Suprapubic skin (tissue), 4 donors: ENCODE measurements at regions not wholly inside any gene's neighbourhood (a gene's known extent, or its start where the extent isn't known, plus 50 kb on each side); places are given as distances from the start of the nearest gene placed in this dataset.

ENCODE experiments used
- DNase-seq, 2 donors: peaks; one replicate each; pipeline ENCODE4 v3.0.0-alpha.2; 2019; ENCODE audit warnings: low spot score in 2 of 2
- H3K27ac ChIP-seq: fragments of 200-600 bp; sonication (generic); one replicate; pipeline ENCODE4 v1.5.1; 2019
- H3K27me3 ChIP-seq: fragments of 200-600 bp; sonication (generic); one replicate; pipeline ENCODE4 v1.5.1; 2019
- H3K36me3 ChIP-seq: fragments of 200-600 bp; sonication (generic); one replicate; pipeline ENCODE4 v1.5.1; 2019
- H3K4me1 ChIP-seq: fragments of 200-600 bp; sonication (generic); one replicate; pipeline ENCODE4 v1.5.1; 2019
- H3K4me3 ChIP-seq: fragments of 200-600 bp; sonication (generic); one replicate; pipeline ENCODE4 v1.5.1; 2019; ENCODE audit warnings: mild to moderate bottlenecking
- H3K9me3 ChIP-seq: fragments of 200-600 bp; sonication (generic); one replicate; pipeline ENCODE4 v1.5.1; 2019
- CTCF ChIP-seq, 2 donors: fragments of 200-600 bp in 1 of 2; fragments of 450-650 bp in 1 of 2; sonication (generic) in 1 of 2; IDR thresholded peaks; one replicate each; pipeline ENCODE4 v1.5.1; 2016 to 2019; ENCODE audit warnings: antibody characterized with exemption in 2 of 2, mild to moderate bottlenecking in 1 of 2, moderate library complexity in 1 of 2
- EP300 ChIP-seq: sonication (generic); formaldehyde crosslinking; IDR thresholded peaks from one replicate; pipeline ENCODE4 v1.6.1; 2017; ENCODE audit warnings: antibody characterized with exemption
- POLR2A ChIP-seq, 2 donors: fragments of 450-650 bp; IDR thresholded peaks; one replicate each; pipeline ENCODE4 v1.6.1; 2017; ENCODE audit warnings: antibody characterized with exemption in 2 of 2, mild to moderate bottlenecking in 2 of 2, moderate library complexity in 2 of 2
- POLR2AphosphoS5 ChIP-seq, 3 donors: sonication (generic); formaldehyde crosslinking; IDR thresholded peaks; one replicate each; pipeline ENCODE4 v1.6.1; 2017; ENCODE audit warnings: antibody characterized with exemption in 3 of 3
- WGBS: methylation state at CpG from one replicate; pipeline ENCODE4 v1.1.5; 2018; 5-methylcytosine and 5-hydroxymethylcytosine counted together

- H3K4me3 ChIP-seq: no peak overlapping the region
- WGBS: 57% methylated on average over 6 of the region's 6 CpGs
- no peaks in the 10 kb centered on the region for H3K27me3 ChIP-seq
- no peak overlapping the region for H3K27ac ChIP-seq
- no peak for DNase-seq
- no peaks in the 10 kb centered on the region for H3K9me3 ChIP-seq
- H3K36me3 ChIP-seq: no peaks in the 10 kb centered on the region
- peak in 1 of 2 donors; percentile 23 for TF ChIP-seq CTCF (IDR thresholded peaks at IDR 0.05)
- TF ChIP-seq POLR2A (IDR thresholded peaks at IDR 0.05): no peak
- no peaks in the 10 kb centered on the region for H3K4me1 ChIP-seq
Measured at GRCh38 chr2:228657807-228658402, 476.4 kb upstream of the SPHKAP start.

- Histone ChIP-seq H3K4me3 (no peak overlapping the region), H3K27me3 (no peaks in the 10 kb centered on the region), H3K36me3 (no peaks in the 10 kb centered on the region), H3K27ac (no peak overlapping the region), H3K9me3 (no peaks in the 10 kb centered on the region), H3K4me1 (no peaks in the 10 kb centered on the region)
- TF ChIP-seq CTCF (IDR thresholded peaks at IDR 0.05) (no peak), POLR2AphosphoS5 (IDR thresholded peaks at IDR 0.05) (no peak), POLR2A (IDR thresholded peaks at IDR 0.05) (no peak), EP300 (no peak)
- 86% methylated on average over 2 of the region's 2 CpGs for WGBS
- no peak for DNase-seq
Measured at GRCh38 chr2:228655331-228655730, 473.8 kb upstream of the SPHKAP start.

GRCh38 chr2:228654707-228655106 lies 473.2 kb upstream of the SPHKAP start:
- H3K9me3 ChIP-seq: no peaks in the 10 kb centered on the region
- no peaks in the 10 kb centered on the region for H3K4me1 ChIP-seq
- no peak for DNase-seq
- H3K27ac ChIP-seq: no peak overlapping the region
- 83% methylated on average over 2 of the region's 2 CpGs for WGBS
- H3K27me3 ChIP-seq: no peaks in the 10 kb centered on the region
- no peak overlapping the region for H3K4me3 ChIP-seq
- H3K36me3 ChIP-seq: no peaks in the 10 kb centered on the region
- no peak for TF ChIP-seq EP300
- no peak for TF ChIP-seq POLR2AphosphoS5 (IDR thresholded peaks at IDR 0.05)
- TF ChIP-seq POLR2A (IDR thresholded peaks at IDR 0.05): no peak
- no peak for TF ChIP-seq CTCF (IDR thresholded peaks at IDR 0.05)

- no peak overlapping the region for H3K4me3 ChIP-seq
- WGBS: 83% methylated on average over 4 of the region's 4 CpGs
- no peak overlapping the region for H3K27ac ChIP-seq
- H3K4me1 ChIP-seq: no peaks in the 10 kb centered on the region
- H3K27me3 ChIP-seq: no peaks in the 10 kb centered on the region
- no peak for TF ChIP-seq EP300
- no peak for TF ChIP-seq POLR2A (IDR thresholded peaks at IDR 0.05)
- TF ChIP-seq CTCF (IDR thresholded peaks at IDR 0.05): no peak
- no peak for TF ChIP-seq POLR2AphosphoS5 (IDR thresholded peaks at IDR 0.05)
- no peaks in the 10 kb centered on the region for H3K36me3 ChIP-seq
- DNase-seq: no peak
- no peaks in the 10 kb centered on the region for H3K9me3 ChIP-seq
Measured at GRCh38 chr2:228653884-228654283, 472.4 kb upstream of the SPHKAP start.

DNA sequence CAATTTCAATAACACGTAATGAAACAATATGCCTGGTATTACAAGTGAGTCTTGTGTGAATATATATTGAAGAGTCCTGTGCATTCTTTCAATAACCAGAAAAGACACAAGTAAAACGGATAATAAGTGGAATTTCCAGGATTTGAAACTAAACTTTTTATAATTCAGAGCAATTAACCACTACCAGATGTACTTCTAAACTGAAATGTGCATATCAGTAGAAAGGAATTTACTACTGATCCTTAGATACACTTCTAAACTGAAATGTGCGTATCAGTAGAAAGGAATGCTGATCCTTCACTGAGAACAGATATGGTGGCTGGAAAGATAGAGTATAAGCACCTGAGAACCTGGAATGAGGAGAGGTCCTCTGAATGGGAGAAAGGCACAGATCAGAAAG lies 470.9 kb upstream of the SPHKAP start:
- Histone ChIP-seq H3K27me3 (no peaks in the 10 kb centered on the region), H3K36me3 (no peaks in the 10 kb centered on the region), H3K4me1 (no peaks in the 10 kb centered on the region), H3K9me3 (no peaks in the 10 kb centered on the region), H3K27ac (no peak overlapping the region), H3K4me3 (no peak overlapping the region)
- TF ChIP-seq CTCF (IDR thresholded peaks at IDR 0.05): no peak
- TF ChIP-seq EP300: no peak
- no peak for TF ChIP-seq POLR2AphosphoS5 (IDR thresholded peaks at IDR 0.05)
- no peak for TF ChIP-seq POLR2A (IDR thresholded peaks at IDR 0.05)
- WGBS: 33% methylated on average over 3 of the region's 3 CpGs
- no peak for DNase-seq
